ENCODE measurements at regions not wholly inside any gene's neighbourhood (a gene's known extent, or its start where the extent isn't known, plus 50 kb on each side); places are given as distances from the start of the nearest gene placed in this dataset.

GRCh38 chr21:35579520-35580293 lies 480.6 kb downstream of the SETD4 start:
- no peak overlapping the region for H3K27ac ChIP-seq
- no peak for TF ChIP-seq CTCF (conservative IDR thresholded peaks at IDR 0.05)

- H3K27ac ChIP-seq = no peak overlapping the region
- TF ChIP-seq CTCF (conservative IDR thresholded peaks at IDR 0.05) = no peak
These were observed 481.4 kb downstream of the SETD4 start for GRCh38 chr21:35578831-35579471.

- no peak overlapping the region for H3K27ac ChIP-seq
- no peak for TF ChIP-seq CTCF (conservative IDR thresholded peaks at IDR 0.05)
These were observed 482.0 kb downstream of the SETD4 start for GRCh38 chr21:35578347-35578782.

GRCh38 chr21:35575280-35575915 lies 484.9 kb downstream of the SETD4 start:
- no peak overlapping the region for H3K27ac ChIP-seq
- no peak for TF ChIP-seq CTCF (conservative IDR thresholded peaks at IDR 0.05)

GRCh38 chr21:35573472-35574374 lies 486.6 kb downstream of the SETD4 start:
- H3K27ac ChIP-seq = no peak overlapping the region
- no peak for TF ChIP-seq CTCF (conservative IDR thresholded peaks at IDR 0.05)

GRCh38 chr21:35571910-35572309 lies 488.4 kb downstream of the SETD4 start:
- no peak for TF ChIP-seq CTCF (conservative IDR thresholded peaks at IDR 0.05)
- no peak overlapping the region for H3K27ac ChIP-seq

All from VCaP (cell line).